ENCODE measurements at regions not wholly inside any gene's neighbourhood (a gene's known extent, or its start where the extent isn't known, plus 50 kb on each side); places are given as distances from the start of the nearest gene placed in this dataset.
A peak's percentile ranks its signal among the peaks of the same experiment; 100 is the strongest.

DNA sequence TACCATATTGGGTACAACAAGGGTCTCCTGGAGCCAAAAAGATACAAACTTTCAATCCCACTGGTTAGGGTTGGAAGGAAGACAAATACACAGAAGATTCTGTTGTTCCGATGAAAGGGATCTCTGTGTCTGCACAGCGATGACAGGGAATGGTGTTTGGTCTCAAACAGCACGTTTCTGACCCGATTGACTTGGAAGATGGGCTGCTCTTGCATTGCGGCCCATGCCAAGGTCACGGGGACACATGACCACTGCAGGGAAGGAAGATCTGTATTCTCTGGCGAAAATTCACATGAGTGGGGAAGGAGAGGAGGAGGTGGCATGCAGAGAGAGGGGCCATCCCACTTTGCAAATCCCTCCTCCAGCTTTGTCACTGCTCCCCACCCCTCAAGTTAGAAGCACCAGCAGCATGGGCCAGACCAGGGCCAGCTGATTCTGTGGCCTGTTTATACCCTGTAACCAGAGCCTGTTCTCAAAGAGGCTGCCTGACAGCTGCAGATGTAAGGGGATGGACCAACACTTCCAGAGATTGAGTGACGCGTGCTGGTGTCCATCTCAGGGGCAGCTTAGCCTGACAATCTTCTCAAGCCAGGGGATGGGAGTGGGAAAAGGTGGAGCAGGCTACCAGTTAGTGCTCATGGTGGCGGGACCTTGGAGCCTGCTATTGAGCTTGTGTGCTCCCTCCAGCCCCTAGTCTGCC, 57.2 kb downstream of the TNP1 start:
- Histone ChIP-seq H3K27ac (no peak overlapping the region), H3K9me3 (no peaks in the 10 kb centered on the region), H3K27me3 (ENCODE audit: low read depth) (no peaks in the 10 kb centered on the region), H3K4me1 (peaks cover under 1% of the 10 kb centered on the region), H3K4me3 (no peak overlapping the region), H3K36me3 (no peaks in the 10 kb centered on the region)
- intact Hi-C loops (cut with DNase I), result no loop called here
- ATAC-seq (peak; percentile 23 to 33), DNase-seq (no peak)
- TF ChIP-seq, protein P1, sequence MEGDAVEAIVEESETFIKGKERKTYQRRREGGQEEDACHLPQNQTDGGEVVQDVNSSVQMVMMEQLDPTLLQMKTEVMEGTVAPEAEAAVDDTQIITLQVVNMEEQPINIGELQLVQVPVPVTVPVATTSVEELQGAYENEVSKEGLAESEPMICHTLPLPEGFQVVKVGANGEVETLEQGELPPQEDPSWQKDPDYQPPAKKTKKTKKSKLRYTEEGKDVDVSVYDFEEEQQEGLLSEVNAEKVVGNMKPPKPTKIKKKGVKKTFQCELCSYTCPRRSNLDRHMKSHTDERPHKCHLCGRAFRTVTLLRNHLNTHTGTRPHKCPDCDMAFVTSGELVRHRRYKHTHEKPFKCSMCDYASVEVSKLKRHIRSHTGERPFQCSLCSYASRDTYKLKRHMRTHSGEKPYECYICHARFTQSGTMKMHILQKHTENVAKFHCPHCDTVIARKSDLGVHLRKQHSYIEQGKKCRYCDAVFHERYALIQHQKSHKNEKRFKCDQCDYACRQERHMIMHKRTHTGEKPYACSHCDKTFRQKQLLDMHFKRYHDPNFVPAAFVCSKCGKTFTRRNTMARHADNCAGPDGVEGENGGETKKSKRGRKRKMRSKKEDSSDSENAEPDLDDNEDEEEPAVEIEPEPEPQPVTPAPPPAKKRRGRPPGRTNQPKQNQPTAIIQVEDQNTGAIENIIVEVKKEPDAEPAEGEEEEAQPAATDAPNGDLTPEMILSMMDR (IDR thresholded peaks at IDR 0.05), result no peak

DNA sequence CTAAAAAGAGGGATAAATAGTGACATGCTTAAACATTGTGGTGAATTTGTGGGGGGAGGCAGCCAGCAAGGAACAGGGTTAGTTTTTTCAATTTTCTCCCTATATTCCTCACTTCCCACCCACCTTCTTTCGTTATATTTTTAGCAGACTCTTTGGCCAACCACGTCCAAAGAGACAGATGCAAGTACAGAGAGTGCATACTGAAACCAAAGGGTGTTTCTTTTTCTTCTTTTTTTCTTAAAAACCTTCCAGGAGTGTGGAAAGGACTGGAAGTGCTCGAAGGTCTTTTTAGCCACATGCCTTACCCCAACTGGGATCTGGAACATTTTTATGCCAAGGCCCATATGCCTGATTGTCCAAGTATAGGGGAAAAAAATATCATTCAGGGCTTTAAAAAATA, 59.0 kb downstream of the TNP1 start:
- TF ChIP-seq, protein P1 (IDR thresholded peaks at IDR 0.05), result no peak
- Histone ChIP-seq H3K27ac (no peak overlapping the region), H3K27me3 (ENCODE audit: low read depth) (no peaks in the 10 kb centered on the region), H3K9me3 (no peaks in the 10 kb centered on the region), H3K4me3 (no peak overlapping the region), H3K36me3 (no peaks in the 10 kb centered on the region), H3K4me1 (no peaks in the 10 kb centered on the region)
- intact Hi-C loops (cut with DNase I), result no loop called here
- no peak for ATAC-seq
- DNase-seq, result no peak

DNA sequence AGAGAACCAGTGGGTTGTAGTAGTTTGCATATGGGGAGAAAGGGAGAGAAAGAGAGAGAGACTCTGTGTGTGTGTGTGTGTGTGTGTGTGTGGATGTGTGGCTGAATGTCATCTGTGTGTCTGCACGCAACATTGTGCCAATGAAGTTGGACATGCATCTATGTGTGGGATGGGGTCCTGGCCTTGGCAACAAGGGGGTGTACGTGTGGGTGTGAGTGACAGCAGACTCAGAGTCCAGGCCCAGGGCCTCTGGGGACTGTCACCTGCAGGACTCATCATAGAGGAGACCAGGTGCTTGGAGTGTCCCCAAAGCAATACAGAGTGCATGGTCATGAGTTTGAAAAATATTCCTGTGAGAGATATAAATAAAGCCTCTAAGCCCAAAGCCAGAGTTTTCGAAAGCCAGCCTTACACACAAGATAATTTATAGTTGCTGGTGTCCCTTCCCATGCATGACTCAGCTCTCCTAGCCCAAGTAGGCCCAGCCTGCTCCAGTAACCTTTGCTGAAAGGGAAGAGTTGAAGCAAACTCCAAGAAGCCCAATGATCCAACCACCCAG, 59.9 kb downstream of the TNP1 start:
- no peaks in the 10 kb centered on the region for H3K27me3 ChIP-seq (ENCODE audit: low read depth)
- H3K36me3 ChIP-seq, result no peaks in the 10 kb centered on the region
- no peak overlapping the region for H3K4me3 ChIP-seq
- DNase-seq (no peak), ATAC-seq (peak in 1 of 2 donors; percentile 26)
- intact Hi-C loops (cut with DNase I), result no loop called here
- no peaks in the 10 kb centered on the region for H3K4me1 ChIP-seq
- no peak overlapping the region for H3K27ac ChIP-seq
- TF ChIP-seq, protein P1 (IDR thresholded peaks at IDR 0.05), result no peak
- no peaks in the 10 kb centered on the region for H3K9me3 ChIP-seq

DNA sequence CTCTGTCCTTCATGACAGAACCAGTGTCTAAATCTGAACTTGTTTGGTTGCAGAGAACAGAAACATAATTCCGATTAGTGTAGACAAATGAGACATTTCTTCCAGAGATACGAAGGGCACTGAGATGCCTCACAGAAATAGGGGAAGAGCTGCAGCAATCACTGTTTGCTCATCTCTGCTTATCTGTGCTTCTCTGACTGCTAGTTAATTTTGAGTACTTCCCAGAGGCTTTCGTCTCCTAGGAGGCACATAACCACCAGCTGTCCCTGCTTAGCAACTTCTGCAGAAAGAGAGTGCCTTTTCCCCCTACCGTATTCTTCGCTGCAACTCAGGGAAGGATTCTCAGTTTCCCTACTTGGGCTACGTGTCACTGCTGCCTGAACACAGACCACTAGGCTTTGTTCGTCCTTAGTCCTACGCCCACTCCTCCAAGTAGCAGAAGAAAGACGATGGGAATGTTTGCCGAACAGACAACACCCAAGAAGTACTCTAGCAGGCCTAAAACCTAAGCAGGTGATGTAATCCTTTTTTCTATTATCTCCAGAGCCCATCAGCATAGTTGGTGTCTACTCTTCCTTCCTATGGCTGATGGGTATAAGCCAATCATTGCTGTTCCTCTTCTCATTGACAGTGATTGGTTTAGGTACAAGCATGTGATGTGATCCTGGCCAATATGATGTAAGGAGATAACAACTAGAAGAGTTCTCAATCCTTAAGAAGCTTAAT, 63.6 kb downstream of the TNP1 start:
- Histone ChIP-seq H3K36me3 (no peaks in the 10 kb centered on the region), H3K27me3 (ENCODE audit: low read depth) (no peaks in the 10 kb centered on the region), H3K4me3 (no peak overlapping the region), H3K4me1 (peaks cover 4% of the 10 kb centered on the region), H3K27ac (no peak overlapping the region), H3K9me3 (no peaks in the 10 kb centered on the region)
- TF ChIP-seq, protein P1 (IDR thresholded peaks at IDR 0.05), result no peak
- no peak for ATAC-seq
- DNase-seq, result no peak
- intact Hi-C loops (cut with DNase I), result no loop called here

DNA sequence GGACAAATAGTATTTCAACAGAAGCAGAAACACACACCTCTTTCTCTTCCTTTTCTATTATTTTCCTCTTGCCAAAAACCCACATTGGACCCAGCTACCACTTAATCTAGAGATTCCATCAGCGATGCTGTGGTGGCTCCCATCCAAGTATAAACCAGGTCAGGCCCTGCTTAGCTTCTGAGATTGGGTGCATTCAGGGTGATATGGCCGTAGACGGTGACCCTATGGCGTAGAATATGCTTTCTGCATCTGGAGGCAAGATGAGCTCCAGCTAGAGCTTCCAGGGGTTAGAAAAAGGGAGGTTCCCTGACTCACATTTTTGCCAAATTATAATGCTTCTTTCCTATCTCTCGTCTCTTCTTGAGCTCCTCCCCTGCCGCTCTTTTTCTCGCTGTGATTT, 66.5 kb downstream of the TNP1 start:
- Histone ChIP-seq H3K4me1 (peaks cover 4% of the 10 kb centered on the region), H3K27me3 (ENCODE audit: low read depth) (no peaks in the 10 kb centered on the region)
- intact Hi-C loops (cut with DNase I), result no loop called here

More for the DNA sequence above, 66.5 kb downstream of the TNP1 start:
- Histone ChIP-seq H3K9me3 (no peaks in the 10 kb centered on the region), H3K36me3 (no peaks in the 10 kb centered on the region), H3K4me3 (no peak overlapping the region), H3K27ac (no peak overlapping the region)
- ATAC-seq (no peak), DNase-seq (no peak)
- TF ChIP-seq, protein P1 (IDR thresholded peaks at IDR 0.05), result no peak
